NCI-H2029 (cell line): ENCODE measurements at regions not wholly inside any gene's neighbourhood (a gene's known extent, or its start where the extent isn't known, plus 50 kb on each side); places are given as distances from the start of the nearest gene placed in this dataset.

Experiments used
- DNase-seq: peaks from one replicate; lab custom pipeline; 2025; lab: John Stamatoyannopoulos, UW

DNA sequence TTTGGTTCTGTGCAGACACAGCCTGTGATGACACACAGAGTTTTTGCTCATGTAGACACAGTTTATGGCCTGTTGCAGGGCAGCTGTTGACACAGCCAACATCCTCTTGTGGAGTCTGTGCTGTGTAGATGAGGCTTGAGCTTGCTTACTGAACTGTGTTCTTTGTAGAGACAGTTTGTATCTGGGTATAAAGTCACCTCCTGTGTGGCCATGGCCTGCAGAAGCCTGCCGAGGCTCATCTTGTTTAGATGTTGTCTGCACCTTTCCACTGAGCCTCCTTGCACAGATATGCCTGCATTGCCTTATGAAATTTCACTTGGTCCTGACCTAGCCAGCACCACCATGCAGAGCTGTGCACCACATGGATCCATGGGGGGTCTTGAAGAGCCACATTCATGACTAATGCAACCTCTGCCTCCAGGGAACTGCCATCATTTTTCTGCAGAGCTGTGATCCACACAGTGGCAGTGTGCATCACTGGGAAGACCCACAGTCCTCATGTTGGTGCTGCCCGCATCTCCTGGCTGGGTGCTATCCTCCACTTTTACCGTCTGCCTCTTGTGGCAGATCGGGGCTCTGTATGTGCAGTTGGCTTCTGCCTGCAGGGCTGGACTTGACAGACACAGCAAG is 198.0 kb upstream of the MAMLD1 start:
- DNase-seq: no peak

- DNase-seq: no peak
These were observed 197.1 kb upstream of the MAMLD1 start for GRCh38 chrX:150165776-150166610.

- DNase-seq: no peak
These were observed 195.4 kb upstream of the MAMLD1 start for GRCh38 chrX:150167482-150168324.

- DNase-seq: no peak
These were observed 181.0 kb upstream of the MAMLD1 start for GRCh38 chrX:150182161-150182560.

GRCh38 chrX:150184491-150184890 is 178.6 kb upstream of the MAMLD1 start:
- DNase-seq: no peak

DNA sequence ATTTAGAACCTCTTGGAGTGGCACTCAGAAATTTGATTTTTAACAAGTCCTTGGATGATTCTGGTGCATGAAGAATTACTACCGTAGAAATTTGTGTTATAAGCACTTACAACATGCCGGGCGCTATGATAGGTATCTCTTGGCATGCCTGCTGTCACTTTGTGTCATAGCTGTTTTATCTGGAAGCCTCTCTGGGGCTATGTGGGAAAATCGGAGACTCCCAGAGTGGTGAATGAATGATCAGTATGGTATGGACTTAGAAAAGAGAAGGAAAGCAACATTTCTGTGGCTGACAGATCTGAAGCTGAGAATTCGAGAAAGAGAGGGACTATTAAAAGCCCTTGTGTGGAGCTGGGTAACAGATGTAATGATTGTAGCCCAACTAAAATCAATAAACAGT is 177.4 kb upstream of the MAMLD1 start:
- DNase-seq: no peak

DNA sequence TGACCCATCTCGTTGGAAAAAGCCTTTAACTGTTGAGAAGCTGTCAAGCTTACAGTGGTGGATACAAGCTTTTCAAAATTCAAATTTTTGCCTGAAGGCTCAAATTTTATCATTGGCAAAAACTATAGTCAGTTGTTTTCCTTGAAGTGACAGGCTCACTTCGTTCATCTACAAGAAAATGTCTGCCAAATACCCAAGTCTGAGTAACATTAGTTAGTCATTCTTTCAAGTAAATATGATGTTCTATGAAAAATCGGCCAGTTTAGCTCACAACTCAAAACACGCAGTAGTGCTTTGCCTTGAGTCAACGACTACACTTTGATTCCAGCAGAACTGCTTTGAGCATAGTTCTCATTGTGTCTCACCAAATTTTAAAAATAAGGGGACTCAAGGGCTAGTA is 170.3 kb upstream of the MAMLD1 start:
- DNase-seq: no peak

DNA sequence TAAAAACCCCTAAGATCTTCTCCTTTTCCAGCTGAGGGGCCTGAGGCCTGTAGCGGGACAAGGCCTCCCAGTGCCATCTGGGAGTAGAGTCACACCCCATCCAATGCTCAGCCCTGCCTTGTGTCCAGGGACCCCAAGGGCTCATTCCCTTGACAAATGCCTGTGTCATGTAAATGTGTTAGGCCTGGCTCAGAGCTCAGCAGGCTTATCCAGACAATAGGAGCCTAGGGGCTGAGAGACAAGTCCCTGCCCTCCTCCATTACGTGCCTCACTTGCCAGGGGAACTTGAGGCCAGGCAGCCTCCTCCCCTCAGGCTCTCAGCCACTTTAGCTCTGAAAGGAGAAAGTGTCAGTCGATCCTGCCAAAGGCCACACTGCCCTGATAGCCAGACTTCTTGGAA is 166.8 kb upstream of the MAMLD1 start:
- DNase-seq: no peak

DNA sequence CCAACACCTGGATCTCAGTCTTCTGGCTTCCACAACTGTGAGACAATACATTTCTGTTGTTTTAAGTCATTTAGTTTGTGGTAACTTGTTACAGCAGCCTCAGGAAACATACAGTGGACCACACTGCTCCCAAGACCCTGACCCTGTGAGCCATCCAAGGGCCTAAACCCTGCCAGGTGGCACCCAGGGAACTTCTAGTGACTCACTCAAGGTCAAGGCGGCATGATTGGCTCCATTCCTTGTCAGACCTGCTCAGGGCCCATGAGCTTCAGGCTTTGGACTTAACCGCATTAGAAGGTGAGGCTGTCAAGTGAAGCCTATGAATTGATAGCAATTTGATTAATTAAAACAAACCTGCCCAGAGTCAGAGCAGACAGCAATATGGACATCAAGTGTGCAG is 165.7 kb upstream of the MAMLD1 start:
- no peak for DNase-seq

DNA sequence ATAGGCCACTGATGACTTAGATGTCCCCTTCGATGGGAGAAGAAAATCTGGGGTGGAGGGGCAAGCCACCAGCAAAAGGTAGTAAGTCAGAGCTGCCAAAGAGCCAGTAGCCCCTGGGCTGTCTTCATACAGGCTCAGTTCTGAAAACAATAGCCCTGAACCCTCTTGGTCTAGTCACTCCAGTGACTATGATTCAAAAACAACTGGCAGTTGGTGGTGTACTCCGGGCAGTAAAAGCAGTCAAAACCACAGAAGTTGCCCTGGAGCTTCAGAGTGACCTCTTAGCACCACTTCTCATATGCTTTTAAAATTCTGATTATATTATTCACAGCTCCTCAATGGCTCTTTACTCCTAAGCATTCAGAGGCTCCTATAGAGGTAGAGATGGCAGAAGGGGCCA is 164.3 kb upstream of the MAMLD1 start:
- DNase-seq: no peak

DNA sequence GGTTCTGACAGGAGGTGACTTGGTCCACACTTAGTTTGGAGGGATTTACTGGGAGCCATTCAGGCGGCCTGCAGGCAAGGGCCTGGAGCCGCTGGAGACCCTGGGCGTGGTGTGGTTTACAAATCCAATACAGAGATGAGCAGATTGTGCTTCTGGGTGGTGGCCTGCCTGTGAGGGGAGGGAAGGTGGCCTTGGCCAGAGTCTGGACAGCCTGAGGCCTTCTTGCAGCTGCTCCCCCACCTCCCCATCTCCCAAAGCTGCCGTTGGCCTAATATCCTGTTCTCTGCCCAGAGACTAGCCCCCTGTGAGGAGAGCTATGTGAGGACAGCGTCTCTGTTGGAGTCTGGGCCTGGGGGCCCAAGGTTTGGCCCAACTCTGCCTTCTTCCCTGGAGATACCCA is 163.9 kb upstream of the MAMLD1 start:
- DNase-seq: no peak

- DNase-seq: no peak
These were observed 163.3 kb upstream of the MAMLD1 start for GRCh38 chrX:150199803-150200202.

DNA sequence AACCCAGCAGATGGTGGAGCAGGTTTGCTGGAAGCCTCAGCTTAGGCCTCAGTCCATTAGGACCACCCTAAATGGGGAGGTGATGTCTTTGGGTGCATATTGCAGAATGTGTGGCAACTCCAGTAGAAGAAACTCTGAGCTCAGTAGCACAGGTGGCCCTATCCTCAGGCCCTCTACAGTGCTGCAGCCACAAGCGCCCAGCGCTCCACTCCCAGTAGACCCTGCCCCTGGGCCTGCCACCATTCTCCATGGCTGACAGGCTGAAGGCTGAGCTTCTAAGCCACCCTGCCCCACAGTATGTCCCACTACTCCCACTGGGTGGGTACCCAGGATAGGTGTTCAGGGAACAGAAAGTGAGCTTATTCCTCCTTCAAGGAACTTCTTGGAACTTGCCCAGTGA is 162.8 kb upstream of the MAMLD1 start:
- DNase-seq: no peak

DNA sequence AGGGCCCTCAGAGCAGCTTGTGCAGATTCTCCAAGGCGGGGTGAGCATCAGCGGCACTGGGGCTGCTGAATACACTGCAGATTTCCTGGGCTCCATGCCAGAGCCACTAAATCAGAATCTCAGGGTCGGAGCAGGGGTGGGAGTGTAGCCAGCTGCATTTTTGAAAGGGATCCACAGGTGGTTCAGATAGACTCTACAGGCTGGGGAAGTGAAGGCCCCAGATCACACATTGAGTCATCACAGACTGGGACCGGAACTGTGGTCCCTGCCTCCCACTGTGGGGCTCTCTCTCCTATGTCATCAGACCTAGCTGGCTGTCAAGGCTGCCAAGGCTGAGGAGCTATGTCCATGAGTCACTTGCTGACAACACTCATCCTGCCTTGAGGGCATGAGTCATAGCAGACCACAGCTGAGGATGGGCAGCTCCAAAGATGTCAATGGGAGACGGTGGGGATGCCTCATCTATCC is 162.3 kb upstream of the MAMLD1 start:
- peak; percentile 25 for DNase-seq

DNA sequence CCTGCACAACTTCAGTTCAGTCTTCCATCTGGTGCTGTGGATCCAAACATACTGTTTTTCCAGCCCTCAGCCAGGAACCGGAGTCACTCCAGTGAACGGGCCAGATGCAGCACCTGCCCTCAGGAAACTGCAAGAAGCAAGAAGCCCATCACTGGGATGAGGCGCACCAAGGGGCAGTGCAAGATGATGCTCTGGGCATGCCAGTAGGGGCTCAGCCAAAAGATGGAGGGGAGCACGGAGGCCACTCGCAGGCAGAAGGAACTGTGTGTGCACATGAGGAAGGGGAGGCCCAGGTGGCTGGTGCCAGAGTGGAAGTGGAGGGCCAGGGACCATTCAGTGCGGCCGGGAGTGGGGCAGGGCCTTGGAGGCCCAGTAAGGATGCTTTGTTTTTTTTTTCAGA is 161.7 kb upstream of the MAMLD1 start:
- DNase-seq: no peak

DNA sequence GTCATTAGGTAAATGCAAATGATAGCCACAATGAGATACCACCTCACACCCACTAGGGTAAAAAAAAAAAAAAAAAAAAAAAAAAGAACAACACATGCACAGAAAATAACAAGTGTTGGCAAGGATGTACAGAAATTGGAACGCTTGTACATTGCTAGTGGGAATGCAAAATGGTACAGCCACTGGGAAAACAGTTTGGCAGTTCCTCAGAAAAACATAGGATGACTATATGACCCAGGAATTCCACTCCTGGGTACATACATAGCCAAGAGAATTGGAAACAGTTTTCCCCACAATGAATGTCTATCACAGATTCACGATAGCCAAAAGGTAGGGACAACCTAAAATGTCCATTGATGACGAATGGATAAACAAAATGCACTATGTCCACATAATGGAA is 161.3 kb upstream of the MAMLD1 start:
- DNase-seq: no peak

DNA sequence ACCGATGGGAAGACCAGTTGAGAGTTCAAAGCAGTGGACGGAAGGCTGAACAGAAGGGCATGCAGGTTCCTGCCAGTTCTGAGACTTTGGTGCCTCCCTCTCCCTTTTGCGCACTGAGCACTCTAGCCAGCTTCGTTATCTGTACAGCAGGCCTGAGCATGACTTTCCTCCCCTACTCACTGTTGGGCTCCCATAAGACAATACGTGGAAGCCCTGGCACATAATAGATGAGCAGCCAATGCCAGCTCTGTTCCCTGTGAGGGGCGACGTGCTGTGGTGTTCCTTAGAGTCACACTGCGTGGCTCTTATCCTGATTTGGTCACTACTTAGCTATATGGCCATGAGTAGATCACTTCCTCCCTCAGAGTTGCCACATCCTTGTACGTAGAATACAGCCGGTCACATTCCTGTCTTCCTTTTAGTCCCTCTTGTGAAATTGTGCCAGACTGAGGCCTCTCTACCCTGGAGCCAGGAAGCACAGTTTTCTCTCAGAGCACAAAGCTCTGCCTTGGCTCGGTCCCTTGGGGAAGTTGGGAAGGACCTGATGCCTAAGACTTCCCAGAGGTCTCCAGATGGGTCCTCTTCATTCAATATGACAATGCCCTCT is 160.4 kb upstream of the MAMLD1 start:
- DNase-seq: no peak

GRCh38 chrX:150203248-150203645 is 159.9 kb upstream of the MAMLD1 start:
- DNase-seq: no peak

DNA sequence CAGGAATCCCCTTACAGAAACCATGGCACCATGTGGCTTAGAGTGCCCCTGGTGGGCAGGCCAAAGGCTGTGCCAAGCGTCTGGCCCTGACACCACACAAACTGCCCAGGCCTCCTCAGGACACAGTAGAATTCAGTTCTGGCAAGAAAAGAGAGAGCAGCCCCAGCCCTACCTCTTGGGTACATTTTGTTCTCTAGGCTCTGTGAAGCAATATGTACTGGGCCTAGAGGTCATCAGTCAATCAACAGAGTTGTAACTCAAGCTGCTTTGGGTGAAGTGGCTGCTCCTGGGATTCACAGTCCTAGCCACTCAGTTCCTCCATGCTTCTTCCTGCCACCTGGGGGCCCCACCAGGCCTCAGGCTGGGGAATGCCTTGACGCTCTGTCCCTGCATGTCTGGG is 158.1 kb upstream of the MAMLD1 start:
- DNase-seq: no peak

- no peak for DNase-seq
These were observed 155.4 kb upstream of the MAMLD1 start for GRCh38 chrX:150207733-150208132.

GRCh38 chrX:150211988-150212387 is 151.1 kb upstream of the MAMLD1 start:
- DNase-seq: no peak
